NT2/D1 (cell line): ENCODE measurements at regions not wholly inside any gene's neighbourhood (a gene's known extent, or its start where the extent isn't known, plus 50 kb on each side); places are given as distances from the start of the nearest gene placed in this dataset.

Experiments used
- DNase-seq: peaks from one replicate; pipeline ENCODE4 v3.0.0-alpha.2; 2011; ENCODE audit warnings: low read depth, low spot score
- H3K27me3 ChIP-seq: 2 replicates; pipeline ENCODE4 v1.6.0; 2011; ENCODE audit warnings: mild to moderate bottlenecking; ENCODE audit not compliant: insufficient read length, insufficient read depth
- H3K36me3 ChIP-seq: 2 replicates; pipeline ENCODE4 v1.6.1; 2011; ENCODE audit warnings: mild to moderate bottlenecking, low read length, mixed read lengths; ENCODE audit not compliant: insufficient read depth, insufficient read length
- H3K4me1 ChIP-seq: 2 replicates; pipeline ENCODE4 v1.5.1; 2011; ENCODE audit not compliant: insufficient read depth, insufficient read length
- H3K4me3 ChIP-seq: 2 replicates; pipeline ENCODE4 v1.5.1; 2011; ENCODE audit warnings: low read depth; ENCODE audit not compliant: insufficient read length
- H3K9ac ChIP-seq: 2 replicates; pipeline ENCODE4 v1.6.0; 2011; ENCODE audit warnings: low read depth; ENCODE audit not compliant: insufficient read length
- H3K9me3 ChIP-seq: 2 replicates; pipeline ENCODE4 v1.5.1; 2011; ENCODE audit warnings: mild to moderate bottlenecking, low read length; ENCODE audit not compliant: insufficient read depth
- SUZ12 ChIP-seq: IDR thresholded peaks from 2 replicates; pipeline ENCODE4 v1.6.1; 2011; ENCODE audit not compliant: insufficient read length, insufficient read depth; ENCODE audit errors: extremely low read depth
- YY1 ChIP-seq: IDR thresholded peaks from 2 replicates; pipeline ENCODE4 v1.6.1; 2011; ENCODE audit not compliant: insufficient read length, insufficient read depth
- ZNF274 ChIP-seq: IDR thresholded peaks from 2 replicates; pipeline ENCODE4 v1.6.1; 2011; ENCODE audit warnings: mild to moderate bottlenecking, low read depth, low read length

DNA sequence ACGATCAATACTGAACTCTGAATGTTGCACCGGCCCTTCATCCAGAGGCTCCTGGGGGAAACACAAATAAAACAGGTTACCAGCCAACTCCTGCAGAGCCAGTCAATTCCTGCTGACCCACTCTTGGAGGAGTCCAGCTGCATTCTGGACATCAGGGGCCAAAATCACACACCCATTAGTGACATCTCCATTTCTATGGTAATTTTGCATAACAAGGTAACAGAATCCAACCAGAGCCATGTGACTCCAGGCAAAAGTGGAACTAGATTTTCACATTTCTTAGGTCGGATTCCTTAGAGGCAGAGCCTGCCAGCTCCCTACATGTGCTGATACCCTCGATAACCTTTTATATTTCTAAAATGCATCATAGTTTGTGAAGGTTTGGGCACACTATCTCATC is 119.2 kb upstream of the CTNNB1 start:
- no peak overlapping the region for H3K9ac ChIP-seq
- TF ChIP-seq SUZ12: no peak
- H3K4me1 ChIP-seq: peaks cover 14% of the 10 kb centered on the region
- H3K9me3 ChIP-seq: no peaks in the 10 kb centered on the region
- H3K4me3 ChIP-seq: no peak overlapping the region
- H3K27me3 ChIP-seq: no peaks in the 10 kb centered on the region
- DNase-seq: no peak
- H3K36me3 ChIP-seq: no peaks in the 10 kb centered on the region

GRCh38 chr3:41088882-41089281 is 110.4 kb upstream of the CTNNB1 start:
- no peaks in the 10 kb centered on the region for H3K27me3 ChIP-seq
- H3K9me3 ChIP-seq: no peaks in the 10 kb centered on the region
- no peak overlapping the region for H3K4me3 ChIP-seq
- no peak overlapping the region for H3K9ac ChIP-seq
- H3K4me1 ChIP-seq: peaks cover 2% of the 10 kb centered on the region
- TF ChIP-seq YY1 (no peak), ZNF274 (no peak), SUZ12 (no peak)
- no peak for DNase-seq
- no peaks in the 10 kb centered on the region for H3K36me3 ChIP-seq

DNA sequence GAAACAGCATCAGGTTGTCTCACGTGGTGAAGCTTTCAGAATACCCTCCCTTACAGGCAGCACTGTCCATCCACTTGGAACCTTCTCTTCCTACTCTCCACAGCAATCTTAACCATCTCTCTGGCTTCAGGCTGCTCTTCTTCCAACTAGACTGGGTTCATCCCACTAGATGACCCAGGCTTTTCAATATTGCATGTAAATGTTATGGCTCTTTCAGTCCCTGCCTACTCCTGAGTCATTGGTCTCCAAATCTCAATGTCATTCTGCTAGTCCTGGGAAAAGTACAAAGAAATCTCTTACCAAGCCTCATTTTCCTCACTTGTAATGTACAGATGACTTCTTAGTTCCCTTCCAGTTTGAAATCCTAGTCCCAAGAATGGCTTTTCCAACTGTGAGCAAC is 109.7 kb upstream of the CTNNB1 start:
- no peaks in the 10 kb centered on the region for H3K9me3 ChIP-seq
- TF ChIP-seq SUZ12: no peak
- TF ChIP-seq ZNF274: no peak
- TF ChIP-seq YY1: no peak
- H3K4me3 ChIP-seq: no peak overlapping the region
- peaks cover 2% of the 10 kb centered on the region for H3K4me1 ChIP-seq
- no peaks in the 10 kb centered on the region for H3K36me3 ChIP-seq
- no peak overlapping the region for H3K9ac ChIP-seq
- DNase-seq: no peak
- no peaks in the 10 kb centered on the region for H3K27me3 ChIP-seq

DNA sequence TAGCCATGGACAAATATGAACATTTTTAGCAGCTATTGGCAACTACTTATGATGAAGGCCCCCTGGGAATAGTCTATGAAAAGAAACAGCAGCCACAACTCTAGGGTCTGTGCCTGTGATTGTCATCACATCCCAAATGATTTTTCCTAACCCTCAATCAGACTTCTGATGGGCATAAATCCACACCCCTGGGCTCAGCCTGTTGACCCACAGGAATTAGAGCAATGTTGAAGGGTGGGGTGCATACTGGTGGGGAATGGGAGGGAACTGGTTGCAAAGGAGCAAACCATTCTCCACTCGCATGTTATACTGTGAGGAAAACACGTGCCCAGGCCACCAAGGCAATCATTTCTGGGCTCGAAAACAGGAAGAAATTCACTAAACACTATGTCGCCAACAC is 106.5 kb upstream of the CTNNB1 start:
- H3K4me3 ChIP-seq: no peak overlapping the region
- peaks cover 2% of the 10 kb centered on the region for H3K4me1 ChIP-seq
- TF ChIP-seq ZNF274 (no peak), SUZ12 (no peak), YY1 (no peak)
- no peak overlapping the region for H3K9ac ChIP-seq
- no peaks in the 10 kb centered on the region for H3K9me3 ChIP-seq
- H3K36me3 ChIP-seq: no peaks in the 10 kb centered on the region
- DNase-seq: no peak
- no peaks in the 10 kb centered on the region for H3K27me3 ChIP-seq

- Histone ChIP-seq H3K4me1 (no peaks in the 10 kb centered on the region), H3K9me3 (no peaks in the 10 kb centered on the region), H3K36me3 (no peaks in the 10 kb centered on the region), H3K9ac (no peak overlapping the region), H3K27me3 (no peaks in the 10 kb centered on the region), H3K4me3 (no peak overlapping the region)
- DNase-seq: no peak
- TF ChIP-seq SUZ12: no peak
- no peak for TF ChIP-seq YY1
- no peak for TF ChIP-seq ZNF274
These were observed 105.8 kb upstream of the CTNNB1 start for GRCh38 chr3:41093476-41093875.

GRCh38 chr3:41094351-41094750 is 105.0 kb upstream of the CTNNB1 start:
- Histone ChIP-seq H3K9me3 (no peaks in the 10 kb centered on the region), H3K4me3 (no peak overlapping the region), H3K9ac (no peak overlapping the region), H3K27me3 (no peaks in the 10 kb centered on the region), H3K4me1 (no peaks in the 10 kb centered on the region), H3K36me3 (no peaks in the 10 kb centered on the region)
- no peak for TF ChIP-seq ZNF274
- TF ChIP-seq SUZ12: no peak
- no peak for TF ChIP-seq YY1
- DNase-seq: no peak

- no peaks in the 10 kb centered on the region for H3K36me3 ChIP-seq
- TF ChIP-seq YY1: no peak
- no peak for TF ChIP-seq ZNF274
- no peak for TF ChIP-seq SUZ12
- no peaks in the 10 kb centered on the region for H3K27me3 ChIP-seq
- no peak overlapping the region for H3K9ac ChIP-seq
- no peak overlapping the region for H3K4me3 ChIP-seq
- no peak for DNase-seq
- no peaks in the 10 kb centered on the region for H3K4me1 ChIP-seq
- no peaks in the 10 kb centered on the region for H3K9me3 ChIP-seq
These were observed 103.6 kb upstream of the CTNNB1 start for GRCh38 chr3:41095702-41096101.

DNA sequence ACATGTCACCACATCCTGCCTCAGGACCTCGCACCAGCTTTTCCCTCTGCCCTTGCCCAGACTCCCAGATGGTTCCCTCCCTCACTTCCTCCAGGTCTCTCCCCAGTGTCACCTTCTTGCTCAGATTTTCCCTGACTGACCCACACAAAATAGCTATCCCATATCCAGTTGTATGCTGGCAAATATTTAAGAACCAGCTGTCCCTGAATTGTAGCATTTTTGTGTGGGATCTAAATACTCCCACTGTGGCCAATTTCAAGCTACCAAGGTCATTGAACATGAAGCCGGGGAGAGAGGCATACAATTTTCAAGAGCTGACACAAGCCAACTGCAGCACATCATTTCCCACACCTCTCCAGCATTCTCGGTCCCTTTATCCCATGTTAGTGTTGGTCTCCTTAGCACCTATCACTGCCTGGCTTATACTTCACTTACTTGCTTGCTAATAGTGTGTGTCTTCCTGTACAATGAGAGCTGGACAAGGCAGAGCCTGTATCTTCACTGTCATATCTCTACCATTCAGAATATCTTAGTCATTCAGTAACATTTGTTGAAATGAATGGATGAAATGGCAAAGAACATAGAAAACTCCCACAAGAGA is 101.3 kb upstream of the CTNNB1 start:
- Histone ChIP-seq H3K4me1 (no peaks in the 10 kb centered on the region), H3K27me3 (no peaks in the 10 kb centered on the region), H3K36me3 (no peaks in the 10 kb centered on the region), H3K9ac (no peak overlapping the region), H3K9me3 (no peaks in the 10 kb centered on the region), H3K4me3 (no peak overlapping the region)
- TF ChIP-seq ZNF274 (no peak), YY1 (no peak), SUZ12 (no peak)
- no peak for DNase-seq
